ENCODE measurements at regions not wholly inside any gene's neighbourhood (a gene's known extent, or its start where the extent isn't known, plus 50 kb on each side); places are given as distances from the start of the nearest gene placed in this dataset.

DNA sequence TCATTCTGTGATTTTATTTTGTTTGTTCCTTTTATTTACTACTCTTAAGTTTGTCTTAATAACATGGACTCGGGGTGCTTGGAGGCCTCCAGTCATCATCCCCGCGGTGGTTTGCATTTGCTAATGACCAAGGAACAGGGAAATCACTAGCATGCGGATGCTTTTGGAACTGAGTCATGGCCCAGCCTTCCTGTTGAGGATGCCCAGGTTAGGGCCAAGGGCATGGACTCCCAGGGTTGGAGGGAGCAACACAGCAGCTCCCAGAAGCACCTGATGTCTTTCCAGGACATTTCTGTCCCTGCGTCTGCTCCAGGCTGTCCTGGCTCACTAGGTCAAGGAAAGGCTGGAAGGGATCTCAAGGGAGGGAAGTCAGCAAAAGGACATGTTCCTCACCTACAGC lies 423.7 kb upstream of the TSHZ3 start:
- H3K27ac ChIP-seq, result no peak overlapping the region
- TF ChIP-seq ZFX (IDR thresholded peaks at IDR 0.05; ENCODE audit: borderline replicate concordance), result no peak
- TF ChIP-seq, protein P1, sequence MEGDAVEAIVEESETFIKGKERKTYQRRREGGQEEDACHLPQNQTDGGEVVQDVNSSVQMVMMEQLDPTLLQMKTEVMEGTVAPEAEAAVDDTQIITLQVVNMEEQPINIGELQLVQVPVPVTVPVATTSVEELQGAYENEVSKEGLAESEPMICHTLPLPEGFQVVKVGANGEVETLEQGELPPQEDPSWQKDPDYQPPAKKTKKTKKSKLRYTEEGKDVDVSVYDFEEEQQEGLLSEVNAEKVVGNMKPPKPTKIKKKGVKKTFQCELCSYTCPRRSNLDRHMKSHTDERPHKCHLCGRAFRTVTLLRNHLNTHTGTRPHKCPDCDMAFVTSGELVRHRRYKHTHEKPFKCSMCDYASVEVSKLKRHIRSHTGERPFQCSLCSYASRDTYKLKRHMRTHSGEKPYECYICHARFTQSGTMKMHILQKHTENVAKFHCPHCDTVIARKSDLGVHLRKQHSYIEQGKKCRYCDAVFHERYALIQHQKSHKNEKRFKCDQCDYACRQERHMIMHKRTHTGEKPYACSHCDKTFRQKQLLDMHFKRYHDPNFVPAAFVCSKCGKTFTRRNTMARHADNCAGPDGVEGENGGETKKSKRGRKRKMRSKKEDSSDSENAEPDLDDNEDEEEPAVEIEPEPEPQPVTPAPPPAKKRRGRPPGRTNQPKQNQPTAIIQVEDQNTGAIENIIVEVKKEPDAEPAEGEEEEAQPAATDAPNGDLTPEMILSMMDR (IDR thresholded peaks at IDR 0.05), result no peak

DNA sequence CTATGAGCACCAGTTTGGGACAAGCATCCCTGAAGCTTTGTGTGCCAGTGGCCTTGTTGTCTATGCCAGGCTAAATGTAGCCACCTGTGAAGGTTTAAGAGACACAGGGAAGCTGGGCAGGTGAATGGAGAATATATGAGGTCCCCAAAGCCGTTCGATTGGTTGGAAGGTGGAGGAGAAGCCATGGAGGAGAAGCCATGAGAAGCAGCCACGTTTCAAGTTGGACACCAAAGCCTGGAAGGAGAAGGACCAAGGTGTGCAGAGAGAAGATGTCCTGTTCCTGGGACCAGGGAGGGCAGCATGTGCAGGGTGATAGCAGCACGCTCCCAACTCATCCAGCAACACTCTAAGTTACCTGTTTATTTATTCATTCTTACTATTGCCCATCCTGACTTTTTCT lies 432.3 kb upstream of the TSHZ3 start:
- TF ChIP-seq, protein P1 (IDR thresholded peaks at IDR 0.05), result no peak
- TF ChIP-seq ZFX (IDR thresholded peaks at IDR 0.05; ENCODE audit: borderline replicate concordance), result no peak
- no peak overlapping the region for H3K27ac ChIP-seq

DNA sequence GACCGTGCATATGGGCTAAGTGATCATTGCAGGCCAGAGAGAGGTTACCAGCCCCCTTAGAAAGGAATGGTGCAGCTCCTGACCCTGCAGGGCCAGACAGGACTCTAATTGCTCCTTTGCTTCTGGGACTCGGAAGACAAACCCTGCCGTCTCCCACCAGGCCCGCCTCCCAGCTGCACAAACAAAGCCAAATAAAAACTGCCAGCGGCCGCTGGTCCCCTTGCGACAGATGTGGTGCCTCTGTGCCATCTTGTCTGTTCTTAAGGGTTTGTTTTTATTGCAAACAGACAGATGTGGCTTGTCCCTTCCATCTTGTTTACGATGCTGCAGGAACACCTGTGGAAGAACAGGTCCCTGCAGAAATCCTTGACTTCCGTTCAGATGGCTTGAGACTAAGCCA lies 434.4 kb upstream of the TSHZ3 start:
- H3K27ac ChIP-seq, result no peak overlapping the region
- TF ChIP-seq ZFX (IDR thresholded peaks at IDR 0.05; ENCODE audit: borderline replicate concordance), result no peak
- TF ChIP-seq, protein P1 (IDR thresholded peaks at IDR 0.05), result no peak

DNA sequence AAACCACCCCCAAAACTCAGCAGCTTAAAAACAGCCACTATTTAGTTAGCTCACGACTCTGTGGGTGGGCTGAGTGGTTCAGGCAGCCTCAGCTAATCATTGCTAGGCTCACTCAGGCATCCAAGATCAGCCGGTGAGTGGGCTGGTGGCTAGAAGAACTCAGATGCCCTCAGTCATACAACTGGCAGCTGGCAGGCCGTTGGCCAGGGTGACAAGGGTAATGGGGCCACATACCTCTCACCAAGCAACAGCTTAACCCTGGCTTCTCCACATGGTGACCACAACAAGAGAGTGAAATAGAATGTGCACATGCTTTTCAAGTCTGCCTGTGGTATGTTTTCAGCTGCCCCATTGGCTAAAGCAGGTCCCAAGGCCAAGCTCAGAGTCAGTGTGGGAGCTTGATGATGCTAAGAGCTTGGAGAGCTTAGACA lies 435.4 kb upstream of the TSHZ3 start:
- no peak overlapping the region for H3K27ac ChIP-seq
- TF ChIP-seq, protein P1 (IDR thresholded peaks at IDR 0.05), result no peak
- no peak for TF ChIP-seq ZFX (IDR thresholded peaks at IDR 0.05; ENCODE audit: borderline replicate concordance)

DNA sequence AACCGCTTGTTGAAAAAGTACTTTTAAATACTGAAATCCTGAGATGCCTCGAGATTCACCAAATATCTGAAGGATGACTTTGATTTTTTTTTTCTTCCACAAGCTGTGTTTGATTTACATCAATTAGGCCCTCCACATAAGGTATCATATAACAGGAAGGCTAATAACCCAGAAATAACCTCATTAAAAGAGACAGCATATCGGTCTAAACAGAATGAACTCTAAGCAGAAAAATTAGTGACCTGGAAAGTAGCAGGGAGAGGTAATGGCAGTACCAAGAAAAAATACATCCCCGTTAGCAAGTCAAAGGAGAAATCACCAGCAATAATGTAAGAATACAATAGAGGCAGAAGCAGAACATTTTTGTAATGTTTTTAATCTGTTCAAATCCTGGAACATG lies 452.4 kb upstream of the TSHZ3 start:
- TF ChIP-seq, protein P1 (IDR thresholded peaks at IDR 0.05), result no peak
- no peak for TF ChIP-seq ZFX (IDR thresholded peaks at IDR 0.05; ENCODE audit: borderline replicate concordance)

DNA sequence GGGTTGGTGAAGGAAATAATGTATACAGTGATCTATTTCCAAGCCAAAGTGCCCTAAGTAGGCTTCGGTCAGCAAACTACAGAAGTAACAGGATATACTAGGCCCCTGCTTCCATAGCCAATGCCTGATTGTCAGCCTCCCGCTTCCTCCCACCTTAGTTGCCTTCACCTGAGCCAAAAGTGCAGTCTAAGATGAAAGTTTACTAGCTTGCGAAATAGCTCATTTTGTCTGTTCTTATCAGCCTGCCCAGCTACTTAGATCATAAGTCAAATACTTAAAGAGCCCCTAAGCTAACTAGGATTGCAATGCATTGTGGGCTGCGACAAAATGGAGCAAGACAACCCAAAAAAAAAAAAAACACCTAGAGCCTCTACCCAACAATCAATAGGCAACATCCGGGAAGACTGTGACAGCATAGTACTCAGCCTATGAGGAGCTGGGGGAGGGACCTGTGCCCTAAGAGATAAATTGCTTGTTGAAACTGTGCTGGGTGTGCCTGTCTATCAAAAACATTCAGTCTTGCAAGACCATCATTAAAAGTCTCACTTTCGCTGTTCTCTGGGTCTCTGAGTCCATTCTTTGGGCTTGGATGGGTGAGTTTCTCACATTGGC lies 454.7 kb upstream of the TSHZ3 start:
- no peak overlapping the region for H3K27ac ChIP-seq
- TF ChIP-seq ZFX (IDR thresholded peaks at IDR 0.05; ENCODE audit: borderline replicate concordance), result no peak

More for the DNA sequence above, 452.4 kb upstream of the TSHZ3 start:
- no peak overlapping the region for H3K27ac ChIP-seq

DNA sequence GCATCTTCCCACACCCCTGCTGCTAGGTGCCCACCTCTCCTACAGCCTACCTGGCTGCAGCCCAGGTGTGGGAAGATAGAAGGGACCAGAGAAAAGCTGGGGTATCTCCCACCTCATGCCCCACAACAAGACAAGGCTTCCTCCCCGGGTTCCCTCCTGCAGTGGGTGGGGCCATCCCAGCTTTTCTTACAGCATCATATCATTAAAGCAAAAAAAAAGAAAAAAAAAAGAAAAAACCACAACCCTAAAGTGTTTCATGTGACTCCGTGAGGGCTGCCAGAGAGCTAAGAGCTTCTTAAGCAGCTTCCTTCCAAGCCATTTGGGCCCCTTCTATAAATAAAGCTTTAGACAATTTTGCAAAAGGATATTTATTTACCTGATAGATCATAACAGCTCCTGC lies 455.4 kb upstream of the TSHZ3 start:
- H3K27ac ChIP-seq, result no peak overlapping the region
- TF ChIP-seq ZFX (IDR thresholded peaks at IDR 0.05; ENCODE audit: borderline replicate concordance), result no peak
- TF ChIP-seq, protein P1 (IDR thresholded peaks at IDR 0.05), result no peak
